Activated T-helper 2 cell treated with anti-CD3 and anti-CD28 coated beads, Interferon-gamma antibody, Interleukin-2, Interleukin-4, amounts not matched to agents 10 μg/mL and 5 μg/mL and 100 μg/mL, durations not matched to agents 14 hours and 24 hours and 36 hours (primary cell): ENCODE measurements at regions not wholly inside any gene's neighbourhood (a gene's known extent, or its start where the extent isn't known, plus 50 kb on each side); places are given as distances from the start of the nearest gene placed in this dataset.

Experiments used
- DNase-seq: peaks from one replicate; pipeline ENCODE4 v3.0.0; 2021; ENCODE audit warnings: low spot score
- H3K27ac Mint-ChIP-seq: one replicate; pipeline ENCODE4 v1.8.0; 2021; ENCODE audit warnings: mixed read lengths
- H3K27me3 Mint-ChIP-seq: one replicate; pipeline ENCODE4 v1.8.0; 2021; ENCODE audit warnings: low read depth, mixed read lengths
- H3K36me3 Mint-ChIP-seq: one replicate; pipeline ENCODE4 v1.8.0; 2021; ENCODE audit warnings: low read depth, mixed read lengths
- H3K4me1 Mint-ChIP-seq: one replicate; pipeline ENCODE4 v1.8.0; 2021; ENCODE audit warnings: low read depth, mixed read lengths
- H3K4me3 Mint-ChIP-seq: one replicate; pipeline ENCODE4 v1.8.0; 2021; ENCODE audit warnings: low read depth, mild to moderate bottlenecking, moderate library complexity, mixed read lengths
- H3K9me3 Mint-ChIP-seq: one replicate; pipeline ENCODE4 v1.8.0; 2021; ENCODE audit warnings: mixed read lengths
- intact Hi-C: fragments of 100-400 bp; cut with micrococcal nuclease; formaldehyde crosslinking; loops from one replicate; pipeline ENCODE4 v1.15.1; 2023

GRCh38 chr13:34879851-34880250, 62.2 kb upstream of the NBEA start:
- no peak for DNase-seq
- intact Hi-C loops = no loop called here
- no peaks in the 10 kb centered on the region for H3K36me3 Mint-ChIP-seq
- H3K27me3 Mint-ChIP-seq = no peaks in the 10 kb centered on the region
- no peak overlapping the region for H3K27ac Mint-ChIP-seq
- no peaks in the 10 kb centered on the region for H3K9me3 Mint-ChIP-seq
- H3K4me3 Mint-ChIP-seq = no peak overlapping the region
- no peaks in the 10 kb centered on the region for H3K4me1 Mint-ChIP-seq

- Mint-ChIP-seq H3K4me1 (no peaks in the 10 kb centered on the region), H3K36me3 (no peaks in the 10 kb centered on the region), H3K27ac (no peak overlapping the region), H3K4me3 (no peak overlapping the region), H3K27me3 (no peaks in the 10 kb centered on the region), H3K9me3 (no peaks in the 10 kb centered on the region)
- intact Hi-C loops = no loop called here
- DNase-seq = no peak
Observed at GRCh38 chr13:34881494-34881893, 60.6 kb upstream of the NBEA start.

- Mint-ChIP-seq H3K4me1 (no peaks in the 10 kb centered on the region), H3K4me3 (no peak overlapping the region), H3K27me3 (no peaks in the 10 kb centered on the region), H3K27ac (no peak overlapping the region), H3K36me3 (no peaks in the 10 kb centered on the region), H3K9me3 (no peaks in the 10 kb centered on the region)
- no peak for DNase-seq
- intact Hi-C loops = no loop called here
Observed at GRCh38 chr13:34883396-34883795, 58.7 kb upstream of the NBEA start.

- intact Hi-C loops = no loop called here
- no peaks in the 10 kb centered on the region for H3K4me1 Mint-ChIP-seq
Observed at GRCh38 chr13:34884366-34884765, 57.7 kb upstream of the NBEA start.

GRCh38 chr13:34886121-34886875, 55.8 kb upstream of the NBEA start:
- Mint-ChIP-seq H3K27me3 (no peaks in the 10 kb centered on the region), H3K36me3 (no peaks in the 10 kb centered on the region), H3K4me1 (no peaks in the 10 kb centered on the region), H3K9me3 (no peaks in the 10 kb centered on the region), H3K27ac (no peak overlapping the region), H3K4me3 (no peak overlapping the region)
- intact Hi-C loops = no loop called here
- DNase-seq = no peak

More at GRCh38 chr13:34884366-34884765, 57.7 kb upstream of the NBEA start:
- no peak for DNase-seq
- H3K36me3 Mint-ChIP-seq = no peaks in the 10 kb centered on the region
- H3K27ac Mint-ChIP-seq = no peak overlapping the region
- no peak overlapping the region for H3K4me3 Mint-ChIP-seq
- no peaks in the 10 kb centered on the region for H3K9me3 Mint-ChIP-seq
- H3K27me3 Mint-ChIP-seq = no peaks in the 10 kb centered on the region

GRCh38 chr13:34886987-34887386, 55.1 kb upstream of the NBEA start:
- intact Hi-C loops = no loop called here
- H3K9me3 Mint-ChIP-seq = no peaks in the 10 kb centered on the region
- no peaks in the 10 kb centered on the region for H3K36me3 Mint-ChIP-seq
- H3K27me3 Mint-ChIP-seq = no peaks in the 10 kb centered on the region
- H3K4me1 Mint-ChIP-seq = no peaks in the 10 kb centered on the region
- H3K4me3 Mint-ChIP-seq = no peak overlapping the region
- DNase-seq = no peak
- H3K27ac Mint-ChIP-seq = no peak overlapping the region
